Effector memory CD8-positive, alpha-beta T cell (primary cell): ENCODE measurements at regions not wholly inside any gene's neighbourhood (a gene's known extent, or its start where the extent isn't known, plus 50 kb on each side); places are given as distances from the start of the nearest gene placed in this dataset.

Experiments used
- ATAC-seq: fragments of 150-1000 bp; cut with Tn5 transposase; replicated peaks from 2 replicates; pipeline ENCODE4 v1.10.0; 2021; ENCODE audit warnings: mild to moderate bottlenecking, moderate library complexity
- DNase-seq, 3 experiments: peaks; one replicate each; pipeline ENCODE4 v3.0.0; 2021
- H3K27ac Mint-ChIP-seq, 2 donors: one replicate each; pipeline ENCODE4 v1.8.0; 2022; ENCODE audit warnings: mild to moderate bottlenecking in 2 of 2, mixed read lengths in 2 of 2, moderate library complexity in 2 of 2
- H3K27me3 Mint-ChIP-seq, 2 donors: one replicate each; pipeline ENCODE4 v1.8.0; 2022; ENCODE audit warnings: mixed read lengths in 2 of 2
- H3K36me3 Mint-ChIP-seq: one replicate; pipeline ENCODE4 v1.8.0; 2022; ENCODE audit warnings: mild to moderate bottlenecking, moderate library complexity, mixed read lengths; ENCODE audit not compliant: insufficient read depth
- H3K4me1 Mint-ChIP-seq, 2 donors: one replicate each; pipeline ENCODE4 v1.8.0; 2022; ENCODE audit warnings: low read depth in 2 of 2, mixed read lengths in 2 of 2
- H3K4me3 Mint-ChIP-seq, 2 donors: one replicate each; pipeline ENCODE4 v1.8.0; 2022; ENCODE audit warnings: mild to moderate bottlenecking in 2 of 2, mixed read lengths in 2 of 2, moderate library complexity in 2 of 2
- H3K9me3 Mint-ChIP-seq, 2 donors: one replicate each; pipeline ENCODE4 v1.8.0; 2022; ENCODE audit warnings: mixed read lengths in 2 of 2

- H3K27ac Mint-ChIP-seq: no peak overlapping the region
- no peak for DNase-seq
- H3K9me3 Mint-ChIP-seq: peaks cover 0 to 5% of the 10 kb centered on the region in 2 donors
- no peaks in the 10 kb centered on the region for H3K36me3 Mint-ChIP-seq
- ATAC-seq: no peak
- no peaks in the 10 kb centered on the region for H3K4me1 Mint-ChIP-seq
- H3K27me3 Mint-ChIP-seq: peaks cover 0 to 6% of the 10 kb centered on the region in 2 donors
- H3K4me3 Mint-ChIP-seq: no peak overlapping the region
Observed at GRCh38 chr3:66762916-66763693, 235.0 kb upstream of the KBTBD8 start.

GRCh38 chr3:66778107-66778506 lies 220.0 kb upstream of the KBTBD8 start:
- Mint-ChIP-seq H3K27ac (no peak overlapping the region), H3K4me1 (no peaks in the 10 kb centered on the region), H3K4me3 (no peak overlapping the region), H3K9me3 (no peaks in the 10 kb centered on the region), H3K27me3 (peaks cover 32 to 35% of the 10 kb centered on the region in 2 donors), H3K36me3 (no peaks in the 10 kb centered on the region)
- DNase-seq (no peak), ATAC-seq (no peak)

GRCh38 chr3:66778777-66779176 lies 219.3 kb upstream of the KBTBD8 start:
- DNase-seq (no peak), ATAC-seq (no peak)
- no peaks in the 10 kb centered on the region for H3K4me1 Mint-ChIP-seq
- peaks cover 27 to 29% of the 10 kb centered on the region in 2 donors for H3K27me3 Mint-ChIP-seq
- H3K36me3 Mint-ChIP-seq: no peaks in the 10 kb centered on the region
- H3K27ac Mint-ChIP-seq: no peak overlapping the region
- no peaks in the 10 kb centered on the region for H3K9me3 Mint-ChIP-seq
- no peak overlapping the region for H3K4me3 Mint-ChIP-seq

GRCh38 chr3:66785191-66785909 lies 212.8 kb upstream of the KBTBD8 start:
- DNase-seq (no peak), ATAC-seq (no peak)
- H3K36me3 Mint-ChIP-seq: no peaks in the 10 kb centered on the region
- H3K4me1 Mint-ChIP-seq: no peaks in the 10 kb centered on the region
- H3K9me3 Mint-ChIP-seq: no peaks in the 10 kb centered on the region
- no peak overlapping the region for H3K27ac Mint-ChIP-seq
- H3K4me3 Mint-ChIP-seq: no peak overlapping the region
- H3K27me3 Mint-ChIP-seq: peaks cover 0 to 36% of the 10 kb centered on the region in 2 donors

GRCh38 chr3:66789580-66790237 lies 208.4 kb upstream of the KBTBD8 start:
- ATAC-seq (no peak), DNase-seq (no peak)
- Mint-ChIP-seq H3K4me3 (no peak overlapping the region), H3K27ac (no peak overlapping the region), H3K9me3 (no peaks in the 10 kb centered on the region), H3K36me3 (no peaks in the 10 kb centered on the region), H3K27me3 (peaks cover 0 to 32% of the 10 kb centered on the region in 2 donors), H3K4me1 (no peaks in the 10 kb centered on the region)

GRCh38 chr3:66792086-66792485 lies 206.0 kb upstream of the KBTBD8 start:
- ATAC-seq (no peak), DNase-seq (no peak)
- Mint-ChIP-seq H3K4me1 (no peaks in the 10 kb centered on the region), H3K4me3 (no peak overlapping the region), H3K27me3 (peaks cover 0 to 29% of the 10 kb centered on the region in 2 donors), H3K9me3 (no peaks in the 10 kb centered on the region), H3K27ac (no peak overlapping the region), H3K36me3 (no peaks in the 10 kb centered on the region)

GRCh38 chr3:66795365-66795764 lies 202.7 kb upstream of the KBTBD8 start:
- H3K27me3 Mint-ChIP-seq: peaks cover 22 to 32% of the 10 kb centered on the region in 2 donors
- ATAC-seq (no peak), DNase-seq (no peak)
- no peaks in the 10 kb centered on the region for H3K36me3 Mint-ChIP-seq
- H3K4me3 Mint-ChIP-seq: no peak overlapping the region
- no peaks in the 10 kb centered on the region for H3K4me1 Mint-ChIP-seq
- no peaks in the 10 kb centered on the region for H3K9me3 Mint-ChIP-seq
- no peak overlapping the region for H3K27ac Mint-ChIP-seq

- Mint-ChIP-seq H3K36me3 (no peaks in the 10 kb centered on the region), H3K27me3 (peaks cover 23 to 35% of the 10 kb centered on the region in 2 donors), H3K4me3 (no peak overlapping the region), H3K27ac (no peak overlapping the region), H3K9me3 (no peaks in the 10 kb centered on the region), H3K4me1 (no peaks in the 10 kb centered on the region)
- ATAC-seq (no peak), DNase-seq (no peak)
Observed at GRCh38 chr3:66796343-66796742, 201.8 kb upstream of the KBTBD8 start.

- DNase-seq: no peak
- no peak for ATAC-seq
- Mint-ChIP-seq H3K4me1 (no peaks in the 10 kb centered on the region), H3K4me3 (no peak overlapping the region), H3K36me3 (no peaks in the 10 kb centered on the region), H3K27ac (no peak overlapping the region), H3K27me3 (peaks cover 30 to 46% of the 10 kb centered on the region in 2 donors), H3K9me3 (no peaks in the 10 kb centered on the region)
Observed at GRCh38 chr3:66797889-66798560, 200.1 kb upstream of the KBTBD8 start.

- DNase-seq (no peak), ATAC-seq (no peak)
- Mint-ChIP-seq H3K27me3 (peaks cover 30 to 56% of the 10 kb centered on the region in 2 donors), H3K27ac (no peak overlapping the region), H3K4me1 (peaks cover 0 to 5% of the 10 kb centered on the region in 2 donors), H3K36me3 (no peaks in the 10 kb centered on the region), H3K9me3 (no peaks in the 10 kb centered on the region), H3K4me3 (no peak overlapping the region)
Observed at GRCh38 chr3:66800941-66801545, 197.1 kb upstream of the KBTBD8 start.

GRCh38 chr3:66803206-66803605 lies 194.9 kb upstream of the KBTBD8 start:
- H3K27me3 Mint-ChIP-seq: peaks cover 25 to 44% of the 10 kb centered on the region in 2 donors
- H3K36me3 Mint-ChIP-seq: no peaks in the 10 kb centered on the region
- no peak for ATAC-seq
- no peaks in the 10 kb centered on the region for H3K9me3 Mint-ChIP-seq
- H3K4me3 Mint-ChIP-seq: no peak overlapping the region
- DNase-seq: no peak
- H3K4me1 Mint-ChIP-seq: peaks cover 0 to 5% of the 10 kb centered on the region in 2 donors
- H3K27ac Mint-ChIP-seq: no peak overlapping the region

GRCh38 chr3:66803721-66804695 lies 194.1 kb upstream of the KBTBD8 start:
- no peak for DNase-seq
- no peak overlapping the region for H3K27ac Mint-ChIP-seq
- peaks cover 17 to 37% of the 10 kb centered on the region in 2 donors for H3K27me3 Mint-ChIP-seq
- no peaks in the 10 kb centered on the region for H3K9me3 Mint-ChIP-seq
- no peaks in the 10 kb centered on the region for H3K36me3 Mint-ChIP-seq
- peaks cover 0 to 5% of the 10 kb centered on the region in 2 donors for H3K4me1 Mint-ChIP-seq
- ATAC-seq: no peak
- no peak overlapping the region for H3K4me3 Mint-ChIP-seq
